MM.1S (cell line): ENCODE measurements at regions not wholly inside any gene's neighbourhood (a gene's known extent, or its start where the extent isn't known, plus 50 kb on each side); places are given as distances from the start of the nearest gene placed in this dataset.

Experiments
- DNase-seq: peaks from one replicate; pipeline ENCODE4 v3.0.0-alpha.2; 2015
- H2AFZ ChIP-seq: fragments of 300-600 bp; sonication (generic); 2 replicates; pipeline ENCODE4 v1.6.0; 2016; ENCODE audit warnings: antibody characterized with exemption, low read length
- H3F3A ChIP-seq: fragments of 300-600 bp; sonication (generic); 2 replicates; pipeline ENCODE4 v1.6.1; 2016; ENCODE audit warnings: mild to moderate bottlenecking, antibody characterized with exemption, low read length, moderate library complexity, mixed read lengths; ENCODE audit not compliant: insufficient read depth
- H3K27ac ChIP-seq: fragments of 300-600 bp; sonication (generic); 2 replicates; pipeline ENCODE4 v1.5.1; 2016; ENCODE audit warnings: mild to moderate bottlenecking, low read length
- H3K27me3 ChIP-seq: fragments of 300-600 bp; sonication (generic); replicated peaks from 2 replicates; pipeline ENCODE4 v1.6.0; 2016; ENCODE audit warnings: low read length; ENCODE audit not compliant: insufficient read depth
- H3K36me3 ChIP-seq: fragments of 300-600 bp; sonication (generic); replicated peaks from 2 replicates; pipeline ENCODE4 v1.6.1; 2016; ENCODE audit warnings: mild to moderate bottlenecking, low read length, mixed read lengths; ENCODE audit not compliant: insufficient read depth
- H3K4me1 ChIP-seq: fragments of 300-600 bp; sonication (generic); 2 replicates; pipeline ENCODE4 v1.6.1; 2016; ENCODE audit warnings: low read length, mixed read lengths
- H3K4me2 ChIP-seq: fragments of 300-600 bp; sonication (generic); 2 replicates; pipeline ENCODE4 v1.6.0; 2016; ENCODE audit warnings: low read depth, low read length
- H3K4me3 ChIP-seq: fragments of 300-600 bp; sonication (generic); 2 replicates; pipeline ENCODE4 v1.5.1; 2016; ENCODE audit warnings: low read length, mixed read lengths
- H3K79me2 ChIP-seq: fragments of 300-600 bp; sonication (generic); 2 replicates; pipeline ENCODE4 v1.6.1; 2016; ENCODE audit warnings: mixed run types, low read length, mixed read lengths
- H3K9ac ChIP-seq: fragments of 300-600 bp; sonication (generic); 2 replicates; pipeline ENCODE4 v1.6.1; 2016; ENCODE audit warnings: low read length, mixed read lengths
- H3K9me2 ChIP-seq: fragments of 300-600 bp; sonication (generic); replicated peaks from 2 replicates; pipeline ENCODE4 v1.6.1; 2016; ENCODE audit warnings: mild to moderate bottlenecking, low read length, mixed read lengths; ENCODE audit not compliant: insufficient read depth
- H3K9me3 ChIP-seq: fragments of 300-600 bp; sonication (generic); replicated peaks from 2 replicates; pipeline ENCODE4 v1.6.1; 2016; ENCODE audit warnings: mild to moderate bottlenecking, low read length, mixed read lengths; ENCODE audit not compliant: insufficient read depth
- H4K20me1 ChIP-seq: fragments of 300-600 bp; sonication (generic); 2 replicates; pipeline ENCODE4 v1.6.1; 2016; ENCODE audit warnings: mild to moderate bottlenecking, low read length, moderate library complexity, mixed read lengths; ENCODE audit not compliant: insufficient read depth
- CTCF ChIP-seq: fragments of 300-600 bp; sonication (generic); IDR thresholded peaks from 2 replicates; pipeline ENCODE4 v1.5.1; 2016; ENCODE audit warnings: antibody characterized with exemption, low read length, mixed read lengths
- EZH2 ChIP-seq: fragments of 300-600 bp; sonication (generic); optimal IDR thresholded peaks from 2 replicates; pipeline ENCODE3; 2017; ENCODE audit warnings: low read depth, mild to moderate bottlenecking, antibody characterized with exemption, low read length, mixed read lengths
- EZH2phosphoT487 ChIP-seq: fragments of 300-600 bp; sonication (generic); IDR thresholded peaks from 2 replicates; pipeline ENCODE4 v1.6.1; 2018; ENCODE audit warnings: antibody characterized with exemption, low read length

- DNase-seq, result no peak
- Histone ChIP-seq H3K27me3 (no peaks in the 10 kb centered on the region), H3K79me2 (no peaks in the 10 kb centered on the region), H3K4me1 (no peaks in the 10 kb centered on the region), H3K36me3 (no peaks in the 10 kb centered on the region), H3K4me2 (no peak overlapping the region), H3K27ac (no peak overlapping the region), H3K9me3 (no peaks in the 10 kb centered on the region), H3K4me3 (no peak overlapping the region), H2AFZ (no peak overlapping the region), H3K9me2 (no peaks in the 10 kb centered on the region), H4K20me1 (no peaks in the 10 kb centered on the region), H3F3A (no peaks in the 10 kb centered on the region), H3K9ac (no peak overlapping the region)
- TF ChIP-seq EZH2phosphoT487 (no peak), EZH2 (no peak), CTCF (no peak)
These were observed 188.9 kb upstream of the FOXG1 start for GRCh38 chr14:28577711-28578131.

- TF ChIP-seq EZH2phosphoT487 (no peak), CTCF (no peak), EZH2 (no peak)
- H3K4me1 ChIP-seq, result no peaks in the 10 kb centered on the region
- no peak overlapping the region for H3K27ac ChIP-seq
- H2AFZ ChIP-seq, result no peak overlapping the region
- no peaks in the 10 kb centered on the region for H3K36me3 ChIP-seq
- H3K4me2 ChIP-seq, result no peak overlapping the region
- H3K27me3 ChIP-seq, result no peaks in the 10 kb centered on the region
- no peaks in the 10 kb centered on the region for H3K79me2 ChIP-seq
- H3K9me3 ChIP-seq, result no peaks in the 10 kb centered on the region
- no peaks in the 10 kb centered on the region for H4K20me1 ChIP-seq
- H3F3A ChIP-seq, result no peaks in the 10 kb centered on the region
- H3K9me2 ChIP-seq, result no peaks in the 10 kb centered on the region
- no peak overlapping the region for H3K4me3 ChIP-seq
- DNase-seq, result no peak
- H3K9ac ChIP-seq, result no peak overlapping the region
These were observed 181.6 kb upstream of the FOXG1 start for GRCh38 chr14:28584951-28585350.

GRCh38 chr14:28589792-28590191, 176.8 kb upstream of the FOXG1 start:
- Histone ChIP-seq H2AFZ (no peak overlapping the region), H4K20me1 (no peaks in the 10 kb centered on the region), H3K4me1 (no peaks in the 10 kb centered on the region), H3K9me2 (no peaks in the 10 kb centered on the region), H3K9ac (no peak overlapping the region), H3K4me2 (no peak overlapping the region), H3K27ac (no peak overlapping the region), H3K27me3 (no peaks in the 10 kb centered on the region), H3K36me3 (no peaks in the 10 kb centered on the region), H3K79me2 (no peaks in the 10 kb centered on the region), H3F3A (no peaks in the 10 kb centered on the region), H3K4me3 (no peak overlapping the region), H3K9me3 (no peaks in the 10 kb centered on the region)
- TF ChIP-seq EZH2phosphoT487 (no peak), CTCF (no peak), EZH2 (no peak)
- DNase-seq, result no peak

GRCh38 chr14:28596391-28596790, 170.2 kb upstream of the FOXG1 start:
- Histone ChIP-seq H3K4me1 (no peaks in the 10 kb centered on the region), H3K9ac (no peak overlapping the region), H4K20me1 (no peaks in the 10 kb centered on the region), H3K9me3 (no peaks in the 10 kb centered on the region), H3K27ac (no peak overlapping the region), H3K9me2 (no peaks in the 10 kb centered on the region), H3K4me2 (no peak overlapping the region), H3K4me3 (no peak overlapping the region), H3K79me2 (no peaks in the 10 kb centered on the region), H3F3A (no peaks in the 10 kb centered on the region), H3K27me3 (no peaks in the 10 kb centered on the region), H3K36me3 (no peaks in the 10 kb centered on the region), H2AFZ (no peak overlapping the region)
- TF ChIP-seq CTCF, result no peak
- no peak for TF ChIP-seq EZH2
- TF ChIP-seq EZH2phosphoT487, result no peak
- no peak for DNase-seq
